Naive thymus-derived CD4-positive, alpha-beta T cell (primary cell): ENCODE measurements at regions not wholly inside any gene's neighbourhood (a gene's known extent, or its start where the extent isn't known, plus 50 kb on each side); places are given as distances from the start of the nearest gene placed in this dataset.

Source experiments
- ATAC-seq: fragments of 150-1000 bp; cut with Tn5 transposase; 2 replicates; pipeline ENCODE4 v1.10.0; 2021; ENCODE audit warnings: mild to moderate bottlenecking, moderate library complexity
- CTCF ChIA-PET: fragments of 350-600 bp; sonication (Branson Sonifier 250); formaldehyde crosslinking; loops from one replicate; lab custom pipeline; 2021; ENCODE audit warnings: antibody characterized with exemption; lab: Charles Lee
- POLR2A ChIA-PET: fragments of 350-600 bp; sonication (Branson Sonifier 250); formaldehyde crosslinking; loops from one replicate; lab custom pipeline; 2021; ENCODE audit warnings: antibody characterized with exemption, inconsistent platforms; lab: Charles Lee
- DNase-seq, 9 donors: peaks; one replicate each; pipeline versions ENCODE4 v3.0.0 to v3.0.0-alpha.2; 2020 to 2022; ENCODE audit warnings: mixed read lengths in 1 of 9
- H3K27ac ChIP-seq: one replicate; pipeline ENCODE4 v1.7.0; 2013; ENCODE audit warnings: mild to moderate bottlenecking, low read depth, low read length, moderate library complexity
- H3K27me3 ChIP-seq, 2 donors: one replicate each; pipeline ENCODE4 v1.7.0; 2013; ENCODE audit warnings: low read length in 2 of 2, mild to moderate bottlenecking in 2 of 2, moderate library complexity in 2 of 2; ENCODE audit not compliant: control insufficient read depth in 2 of 2, insufficient read depth in 2 of 2
- H3K36me3 ChIP-seq, 3 experiments: 1 replicate in 2 of 3; 2 replicates in 1 of 3; pipeline ENCODE4 v1.7.0; 2013; ENCODE audit warnings: low read length in 3 of 3, mild to moderate bottlenecking in 3 of 3, moderate library complexity in 1 of 3; ENCODE audit not compliant: insufficient read depth in 3 of 3, control insufficient read depth in 2 of 3
- H3K4me1 ChIP-seq, 2 donors: one replicate each; pipeline ENCODE4 v1.7.0; 2013; ENCODE audit warnings: low read length in 2 of 2, mild to moderate bottlenecking in 2 of 2, moderate library complexity in 1 of 2; ENCODE audit not compliant: control insufficient read depth in 2 of 2, insufficient read depth in 2 of 2
- H3K4me3 ChIP-seq: 2 replicates; pipeline ENCODE4 v1.7.0; 2013; ENCODE audit warnings: mild to moderate bottlenecking, low read length
- H3K9me3 ChIP-seq, 3 experiments: 1 replicate in 2 of 3; 2 replicates in 1 of 3; pipeline ENCODE4 v1.7.0; 2013; ENCODE audit warnings: low read length in 3 of 3; ENCODE audit not compliant: control insufficient read depth in 2 of 3
- H3K27ac Mint-ChIP-seq, 9 donors: one replicate each; pipeline ENCODE4 v1.8.0; 2020 to 2022; ENCODE audit warnings: mixed read lengths in 9 of 9, mild to moderate bottlenecking in 8 of 9, moderate library complexity in 5 of 9, inconsistent platforms in 2 of 9
- H3K27me3 Mint-ChIP-seq, 5 donors: one replicate each; pipeline ENCODE4 v1.8.0; 2021 to 2022; ENCODE audit warnings: mixed read lengths in 5 of 5, mild to moderate bottlenecking in 1 of 5
- H3K36me3 Mint-ChIP-seq, 5 donors: one replicate each; pipeline ENCODE4 v1.8.0; 2020 to 2022; ENCODE audit warnings: mixed read lengths in 5 of 5, mild to moderate bottlenecking in 3 of 5, inconsistent platforms in 1 of 5
- H3K4me1 Mint-ChIP-seq, 7 donors: one replicate each; pipeline ENCODE4 v1.8.0; 2020 to 2022; ENCODE audit warnings: mixed read lengths in 7 of 7, mild to moderate bottlenecking in 3 of 7, inconsistent platforms in 1 of 7
- H3K4me3 Mint-ChIP-seq, 10 donors: one replicate each; pipeline ENCODE4 v1.8.0; 2020 to 2022; ENCODE audit warnings: mild to moderate bottlenecking in 10 of 10, mixed read lengths in 10 of 10, moderate library complexity in 6 of 10, inconsistent platforms in 2 of 10
- H3K9me3 Mint-ChIP-seq, 11 donors: one replicate each; pipeline ENCODE4 v1.8.0; 2020 to 2022; ENCODE audit warnings: mixed read lengths in 11 of 11, mild to moderate bottlenecking in 4 of 11, inconsistent platforms in 1 of 11, moderate library complexity in 1 of 11
- intact Hi-C, 2 donors: fragments of 100-400 bp; cut with micrococcal nuclease; formaldehyde crosslinking; loops; one replicate each; pipeline ENCODE4 v1.15.1; 2023

DNA sequence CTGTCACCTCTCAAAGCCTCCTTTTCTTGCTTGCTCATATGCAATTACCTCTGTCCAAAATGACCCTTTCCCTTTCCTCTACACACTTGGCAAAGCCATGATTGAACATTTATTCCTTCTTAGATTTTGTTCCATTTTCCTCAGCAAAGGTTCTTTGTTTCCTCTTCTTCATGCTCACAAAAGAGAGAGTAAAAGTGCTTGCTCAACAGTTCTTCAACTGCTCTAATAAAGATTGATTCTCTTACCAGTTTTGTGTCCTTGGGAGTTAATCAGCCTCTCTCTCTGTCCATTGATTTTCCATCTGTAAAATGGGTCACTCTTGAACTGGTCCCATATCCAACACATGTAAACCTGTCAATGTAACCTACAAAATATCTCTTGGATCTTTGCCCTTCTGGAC is 186.4 kb downstream of the WNT5A start:
- POLR2A ChIA-PET = no interaction called here
- no peak for DNase-seq
- no peak overlapping the region for H3K4me3 ChIP-seq
- Mint-ChIP-seq H3K4me3 (no peak overlapping the region), H3K36me3 (peaks cover 0 to 4% (median 0%) of the 10 kb centered on the region in 5 donors), H3K9me3 (peaks cover 0 to 13% (median 4%) of the 10 kb centered on the region in 11 donors), H3K27me3 (peaks cover 0 to 5% (median 0%) of the 10 kb centered on the region in 5 donors), H3K4me1 (no peaks in the 10 kb centered on the region), H3K27ac (no peak overlapping the region)
- H3K36me3 ChIP-seq = no peaks in the 10 kb centered on the region
- ATAC-seq = no peak
- no peaks in the 10 kb centered on the region for H3K9me3 ChIP-seq
- H3K4me1 ChIP-seq = no peaks in the 10 kb centered on the region
- intact Hi-C loops = no loop called here
- no peaks in the 10 kb centered on the region for H3K27me3 ChIP-seq
- H3K27ac ChIP-seq = no peak overlapping the region
- CTCF ChIA-PET = no interaction called here

GRCh38 chr3:55297706-55298105 is 189.4 kb downstream of the WNT5A start:
- H3K9me3 Mint-ChIP-seq = peaks cover 0 to 14% (median 5%) of the 10 kb centered on the region in 11 donors
- no peaks in the 10 kb centered on the region for H3K27me3 ChIP-seq
- H3K27ac Mint-ChIP-seq = no peak overlapping the region
- H3K9me3 ChIP-seq = no peaks in the 10 kb centered on the region
- H3K4me1 Mint-ChIP-seq = no peaks in the 10 kb centered on the region
- no peaks in the 10 kb centered on the region for H3K36me3 ChIP-seq
- no peak overlapping the region for H3K4me3 Mint-ChIP-seq
- no peaks in the 10 kb centered on the region for H3K4me1 ChIP-seq
- no peak overlapping the region for H3K27ac ChIP-seq
- peaks cover 0 to 5% (median 0%) of the 10 kb centered on the region in 5 donors for H3K36me3 Mint-ChIP-seq
- DNase-seq (no peak), ATAC-seq (no peak)
- intact Hi-C loops = no loop called here
- H3K4me3 ChIP-seq = no peak overlapping the region
- peaks cover 0 to 7% (median 0%) of the 10 kb centered on the region in 5 donors for H3K27me3 Mint-ChIP-seq
- POLR2A ChIA-PET = no interaction called here
- CTCF ChIA-PET = no interaction called here

DNA sequence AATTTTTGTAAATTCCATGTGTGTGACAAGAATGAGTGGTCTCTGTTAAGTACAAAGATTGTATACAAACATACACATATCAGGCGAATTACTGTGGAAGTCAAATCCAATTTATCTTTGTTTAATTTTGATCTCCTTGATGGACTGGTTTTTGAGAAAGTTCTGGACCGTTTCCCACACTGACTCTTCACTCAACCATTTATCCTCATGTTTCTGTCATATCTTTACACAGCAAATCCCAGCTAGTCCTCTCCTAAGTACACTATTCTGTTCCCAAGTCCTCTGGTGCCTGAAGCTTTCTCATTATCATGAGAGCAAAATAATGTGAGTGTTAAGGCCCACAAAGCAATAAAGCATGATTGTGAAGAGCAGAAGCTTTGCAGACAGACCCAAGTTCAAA is 189.9 kb downstream of the WNT5A start:
- intact Hi-C loops = no loop called here
- H3K9me3 ChIP-seq = no peaks in the 10 kb centered on the region
- DNase-seq (no peak), ATAC-seq (no peak)
- H3K4me3 ChIP-seq = no peak overlapping the region
- Mint-ChIP-seq H3K36me3 (peaks cover 0 to 6% (median 0%) of the 10 kb centered on the region in 5 donors), H3K27ac (no peak overlapping the region), H3K4me3 (no peak overlapping the region), H3K9me3 (peaks cover 0 to 14% (median 5%) of the 10 kb centered on the region in 11 donors), H3K4me1 (no peaks in the 10 kb centered on the region), H3K27me3 (peaks cover 0 to 9% (median 0%) of the 10 kb centered on the region in 5 donors)
- ChIA-PET POLR2A (no interaction called here), CTCF (no interaction called here)
- no peaks in the 10 kb centered on the region for H3K27me3 ChIP-seq
- H3K27ac ChIP-seq = no peak overlapping the region
- H3K4me1 ChIP-seq = no peaks in the 10 kb centered on the region
- H3K36me3 ChIP-seq = no peaks in the 10 kb centered on the region

- Mint-ChIP-seq H3K36me3 (peaks cover 0 to 6% (median 0%) of the 10 kb centered on the region in 5 donors), H3K27ac (no peak overlapping the region), H3K4me3 (no peak overlapping the region), H3K9me3 (peaks cover 0 to 14% (median 5%) of the 10 kb centered on the region in 11 donors), H3K27me3 (peaks cover 0 to 9% (median 0%) of the 10 kb centered on the region in 5 donors), H3K4me1 (no peaks in the 10 kb centered on the region)
- CTCF ChIA-PET = no interaction called here
- Histone ChIP-seq H3K4me3 (no peak overlapping the region), H3K27me3 (no peaks in the 10 kb centered on the region), H3K4me1 (no peaks in the 10 kb centered on the region), H3K27ac (no peak overlapping the region), H3K36me3 (no peaks in the 10 kb centered on the region), H3K9me3 (no peaks in the 10 kb centered on the region)
- intact Hi-C loops = no loop called here
- POLR2A ChIA-PET = no interaction called here
- ATAC-seq (no peak), DNase-seq (no peak)
These were observed 190.3 kb downstream of the WNT5A start for GRCh38 chr3:55296791-55297190.

GRCh38 chr3:55296030-55296429 is 191.1 kb downstream of the WNT5A start:
- Mint-ChIP-seq H3K9me3 (peaks cover 0 to 11% (median 4%) of the 10 kb centered on the region in 11 donors), H3K36me3 (peaks cover 0 to 6% (median 0%) of the 10 kb centered on the region in 5 donors), H3K27ac (no peak overlapping the region), H3K27me3 (peaks cover 0 to 9% (median 0%) of the 10 kb centered on the region in 5 donors), H3K4me1 (no peaks in the 10 kb centered on the region), H3K4me3 (no peak overlapping the region)
- DNase-seq = no peak
- H3K27ac ChIP-seq = no peak overlapping the region
- POLR2A ChIA-PET = no interaction called here
- no peaks in the 10 kb centered on the region for H3K27me3 ChIP-seq
- H3K4me3 ChIP-seq = no peak overlapping the region
- no peak for ATAC-seq
- H3K9me3 ChIP-seq = no peaks in the 10 kb centered on the region
- intact Hi-C loops = no loop called here
- CTCF ChIA-PET = no interaction called here
- no peaks in the 10 kb centered on the region for H3K4me1 ChIP-seq
- no peaks in the 10 kb centered on the region for H3K36me3 ChIP-seq

DNA sequence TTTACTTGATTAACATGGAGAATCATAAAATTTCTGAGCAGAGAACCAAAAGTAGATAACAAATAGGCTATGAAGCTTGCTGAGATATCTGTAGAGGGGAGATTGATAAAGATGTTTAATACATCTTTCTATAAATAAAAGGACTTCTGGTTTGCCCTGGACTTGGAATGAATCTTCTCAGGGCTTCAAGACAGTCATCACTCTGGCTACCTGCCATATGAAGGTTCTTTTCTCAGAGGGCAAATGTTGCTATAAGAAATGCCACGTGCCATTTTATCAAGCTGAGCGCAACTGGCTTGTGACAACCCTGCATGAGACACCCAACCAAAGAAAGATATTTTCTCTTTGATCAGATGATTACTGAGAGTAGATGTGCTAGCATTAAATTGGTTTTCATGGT is 192.5 kb downstream of the WNT5A start:
- Mint-ChIP-seq H3K4me1 (no peaks in the 10 kb centered on the region), H3K27me3 (peaks cover 0 to 9% (median 0%) of the 10 kb centered on the region in 5 donors), H3K27ac (no peak overlapping the region), H3K9me3 (peaks cover 0 to 11% (median 4%) of the 10 kb centered on the region in 11 donors), H3K36me3 (peaks cover 0 to 6% (median 0%) of the 10 kb centered on the region in 5 donors), H3K4me3 (no peak overlapping the region)
- Histone ChIP-seq H3K4me1 (no peaks in the 10 kb centered on the region), H3K36me3 (no peaks in the 10 kb centered on the region), H3K4me3 (no peak overlapping the region), H3K9me3 (no peaks in the 10 kb centered on the region), H3K27ac (no peak overlapping the region), H3K27me3 (no peaks in the 10 kb centered on the region)
- ChIA-PET CTCF (no interaction called here), POLR2A (no interaction called here)
- ATAC-seq (no peak), DNase-seq (no peak)
- intact Hi-C loops = no loop called here

GRCh38 chr3:55292360-55292759 is 194.7 kb downstream of the WNT5A start:
- ChIA-PET CTCF (no interaction called here), POLR2A (no interaction called here)
- no peak for ATAC-seq

More at GRCh38 chr3:55292360-55292759, 194.7 kb downstream of the WNT5A start:
- Mint-ChIP-seq H3K27ac (no peak overlapping the region), H3K4me1 (no peaks in the 10 kb centered on the region), H3K4me3 (no peak overlapping the region), H3K36me3 (peaks cover 0 to 6% (median 0%) of the 10 kb centered on the region in 5 donors), H3K27me3 (peaks cover 0 to 9% (median 0%) of the 10 kb centered on the region in 5 donors), H3K9me3 (peaks cover 0 to 11% (median 3%) of the 10 kb centered on the region in 11 donors)
- H3K4me1 ChIP-seq = no peaks in the 10 kb centered on the region
- no peak overlapping the region for H3K27ac ChIP-seq
- no peaks in the 10 kb centered on the region for H3K27me3 ChIP-seq
- no peak for DNase-seq
- H3K36me3 ChIP-seq = no peaks in the 10 kb centered on the region
- H3K9me3 ChIP-seq = no peaks in the 10 kb centered on the region
- intact Hi-C loops = no loop called here
- H3K4me3 ChIP-seq = no peak overlapping the region
